PC-3 (cell line): ENCODE measurements at regions not wholly inside any gene's neighbourhood (a gene's known extent, or its start where the extent isn't known, plus 50 kb on each side); places are given as distances from the start of the nearest gene placed in this dataset.

Experiments used
- CTCF ChIP-seq: fragments of 300-600 bp; sonication (generic); conservative IDR thresholded peaks from 2 replicates; pipeline ENCODE4 v1.5.1; 2017; ENCODE audit warnings: antibody characterized with exemption, low read depth, mild to moderate bottlenecking, low read length
- EZH2phosphoT487 ChIP-seq: fragments of 300-600 bp; sonication (generic); IDR thresholded peaks from 2 replicates; pipeline ENCODE4 v1.6.1; 2018; ENCODE audit warnings: mild to moderate bottlenecking, antibody characterized with exemption, low read length, borderline replicate concordance

GRCh38 chr13:76225815-76226489 is 589.8 kb downstream of the LMO7 start:
- TF ChIP-seq EZH2phosphoT487 (no peak), CTCF (no peak)
